CD4-positive, alpha-beta T cell treated with Interleukin-2 at 100 ng/mL for 4 hours (primary cell): ENCODE measurements at regions not wholly inside any gene's neighbourhood (a gene's known extent, or its start where the extent isn't known, plus 50 kb on each side); places are given as distances from the start of the nearest gene placed in this dataset.

ENCODE experiments used
- DNase-seq: peaks from one replicate; pipeline ENCODE4 v3.0.0-alpha.2; 2020; ENCODE audit warnings: low spot score

- no peak for DNase-seq
Observed at GRCh38 chr2:128791120-128791984, 472.7 kb upstream of the HS6ST1 start.

- DNase-seq: no peak
Observed at GRCh38 chr2:128791985-128792320, 473.3 kb upstream of the HS6ST1 start.

- no peak for DNase-seq
Observed at GRCh38 chr2:128792476-128793054, 473.9 kb upstream of the HS6ST1 start.

- no peak for DNase-seq
Observed at GRCh38 chr2:128793404-128793803, 474.7 kb upstream of the HS6ST1 start.

- DNase-seq: no peak
Observed at GRCh38 chr2:128794285-128794684, 475.6 kb upstream of the HS6ST1 start.

- DNase-seq: no peak
Observed at GRCh38 chr2:128796321-128796720, 477.7 kb upstream of the HS6ST1 start.

GRCh38 chr2:128797092-128797491 is 478.4 kb upstream of the HS6ST1 start:
- DNase-seq: no peak

GRCh38 chr2:128797533-128797932 is 478.9 kb upstream of the HS6ST1 start:
- DNase-seq: no peak

- no peak for DNase-seq
Observed at GRCh38 chr2:128797937-128798336, 479.3 kb upstream of the HS6ST1 start.

- DNase-seq: no peak
Observed at GRCh38 chr2:128798502-128799283, 480.0 kb upstream of the HS6ST1 start.

GRCh38 chr2:128799284-128799552 is 480.6 kb upstream of the HS6ST1 start:
- DNase-seq: no peak

- no peak for DNase-seq
Observed at GRCh38 chr2:128799730-128800129, 481.1 kb upstream of the HS6ST1 start.

GRCh38 chr2:128801576-128801975 is 482.9 kb upstream of the HS6ST1 start:
- no peak for DNase-seq

GRCh38 chr2:128803222-128803621 is 484.6 kb upstream of the HS6ST1 start:
- no peak for DNase-seq

- no peak for DNase-seq
Observed at GRCh38 chr2:128805237-128805636, 486.6 kb upstream of the HS6ST1 start.

- DNase-seq: no peak
Observed at GRCh38 chr2:128805918-128806317, 487.2 kb upstream of the HS6ST1 start.

GRCh38 chr2:128807317-128807716 is 488.6 kb upstream of the HS6ST1 start:
- no peak for DNase-seq

- DNase-seq: no peak
Observed at GRCh38 chr2:128808462-128809258, 490.0 kb upstream of the HS6ST1 start.

- DNase-seq: no peak
Observed at GRCh38 chr2:128809259-128809636, 490.6 kb upstream of the HS6ST1 start.

GRCh38 chr2:128809880-128810279 is 491.2 kb upstream of the HS6ST1 start:
- DNase-seq: no peak

GRCh38 chr2:128812183-128812940 is 493.7 kb upstream of the HS6ST1 start:
- no peak for DNase-seq
